ENCODE measurements at regions not wholly inside any gene's neighbourhood (a gene's known extent, or its start where the extent isn't known, plus 50 kb on each side); places are given as distances from the start of the nearest gene placed in this dataset.

- Histone ChIP-seq H3K27me3 (ENCODE audit: control insufficient read depth, insufficient read depth, low read length) (peaks cover 10% of the 10 kb centered on the region), H3K4me3 (ENCODE audit: low read length) (no peak overlapping the region), H3K27ac (ENCODE audit: low read length) (no peak overlapping the region), H3K9ac (ENCODE audit: low read length) (no peak overlapping the region), H3K4me1 (ENCODE audit: control insufficient read depth, low read depth, low read length) (peaks cover 9% of the 10 kb centered on the region), H3K9me3 (ENCODE audit: control insufficient read depth, low read depth, low read length) (no peaks in the 10 kb centered on the region), H3K36me3 (ENCODE audit: control insufficient read depth, low read depth, low read length) (no peaks in the 10 kb centered on the region)
Observed at GRCh38 chr21:43329711-43330269, 97.1 kb downstream of the SIK1 start.

GRCh38 chr21:43328958-43329691, 97.8 kb downstream of the SIK1 start:
- H3K4me1 ChIP-seq (ENCODE audit: control insufficient read depth, low read depth, low read length) = peaks cover 9% of the 10 kb centered on the region
- no peak overlapping the region for H3K27ac ChIP-seq (ENCODE audit: low read length)
- H3K9ac ChIP-seq (ENCODE audit: low read length) = no peak overlapping the region

GRCh38 chr21:43328185-43328957, 98.6 kb downstream of the SIK1 start:
- no peaks in the 10 kb centered on the region for H3K36me3 ChIP-seq (ENCODE audit: control insufficient read depth, low read depth, low read length)
- H3K9ac ChIP-seq (ENCODE audit: low read length) = no peak overlapping the region
- H3K4me1 ChIP-seq (ENCODE audit: control insufficient read depth, low read depth, low read length) = peaks cover 7% of the 10 kb centered on the region
- H3K4me3 ChIP-seq (ENCODE audit: low read length) = no peak overlapping the region
- no peaks in the 10 kb centered on the region for H3K9me3 ChIP-seq (ENCODE audit: control insufficient read depth, low read depth, low read length)
- no peaks in the 10 kb centered on the region for H3K27me3 ChIP-seq (ENCODE audit: control insufficient read depth, insufficient read depth, low read length)
- no peak overlapping the region for H3K27ac ChIP-seq (ENCODE audit: low read length)

More at GRCh38 chr21:43328958-43329691, 97.8 kb downstream of the SIK1 start:
- no peak overlapping the region for H3K4me3 ChIP-seq (ENCODE audit: low read length)
- peaks cover 4% of the 10 kb centered on the region for H3K27me3 ChIP-seq (ENCODE audit: control insufficient read depth, insufficient read depth, low read length)
- H3K36me3 ChIP-seq (ENCODE audit: control insufficient read depth, low read depth, low read length) = no peaks in the 10 kb centered on the region
- H3K9me3 ChIP-seq (ENCODE audit: control insufficient read depth, low read depth, low read length) = no peaks in the 10 kb centered on the region

GRCh38 chr21:43325968-43326715, 100.8 kb downstream of the SIK1 start:
- no peaks in the 10 kb centered on the region for H3K9me3 ChIP-seq (ENCODE audit: control insufficient read depth, low read depth, low read length)
- H3K36me3 ChIP-seq (ENCODE audit: control insufficient read depth, low read depth, low read length) = no peaks in the 10 kb centered on the region
- no peaks in the 10 kb centered on the region for H3K4me1 ChIP-seq (ENCODE audit: control insufficient read depth, low read depth, low read length)
- H3K27me3 ChIP-seq (ENCODE audit: control insufficient read depth, insufficient read depth, low read length) = no peaks in the 10 kb centered on the region
- H3K9ac ChIP-seq (ENCODE audit: low read length) = no peak overlapping the region
- H3K4me3 ChIP-seq (ENCODE audit: low read length) = no peak overlapping the region
- no peak overlapping the region for H3K27ac ChIP-seq (ENCODE audit: low read length)

GRCh38 chr21:43325036-43325435, 101.9 kb downstream of the SIK1 start:
- Histone ChIP-seq H3K4me1 (ENCODE audit: control insufficient read depth, low read depth, low read length) (no peaks in the 10 kb centered on the region), H3K4me3 (ENCODE audit: low read length) (no peak overlapping the region), H3K9me3 (ENCODE audit: control insufficient read depth, low read depth, low read length) (no peaks in the 10 kb centered on the region), H3K9ac (ENCODE audit: low read length) (no peak overlapping the region), H3K27ac (ENCODE audit: low read length) (no peak overlapping the region), H3K36me3 (ENCODE audit: control insufficient read depth, low read depth, low read length) (no peaks in the 10 kb centered on the region), H3K27me3 (ENCODE audit: control insufficient read depth, insufficient read depth, low read length) (no peaks in the 10 kb centered on the region)

- Histone ChIP-seq H3K27ac (ENCODE audit: low read length) (no peak overlapping the region), H3K4me3 (ENCODE audit: low read length) (no peak overlapping the region), H3K9me3 (ENCODE audit: control insufficient read depth, low read depth, low read length) (no peaks in the 10 kb centered on the region), H3K27me3 (ENCODE audit: control insufficient read depth, insufficient read depth, low read length) (no peaks in the 10 kb centered on the region), H3K9ac (ENCODE audit: low read length) (no peak overlapping the region), H3K36me3 (ENCODE audit: control insufficient read depth, low read depth, low read length) (no peaks in the 10 kb centered on the region), H3K4me1 (ENCODE audit: control insufficient read depth, low read depth, low read length) (no peaks in the 10 kb centered on the region)
Observed at GRCh38 chr21:43324596-43324995, 102.3 kb downstream of the SIK1 start.

GRCh38 chr21:43323244-43324005, 103.5 kb downstream of the SIK1 start:
- Histone ChIP-seq H3K9ac (ENCODE audit: low read length) (no peak overlapping the region), H3K9me3 (ENCODE audit: control insufficient read depth, low read depth, low read length) (no peaks in the 10 kb centered on the region), H3K27me3 (ENCODE audit: control insufficient read depth, insufficient read depth, low read length) (no peaks in the 10 kb centered on the region), H3K4me3 (ENCODE audit: low read length) (no peak overlapping the region), H3K4me1 (ENCODE audit: control insufficient read depth, low read depth, low read length) (no peaks in the 10 kb centered on the region), H3K36me3 (ENCODE audit: control insufficient read depth, low read depth, low read length) (no peaks in the 10 kb centered on the region), H3K27ac (ENCODE audit: low read length) (no peak overlapping the region)

GRCh38 chr21:43322805-43323204, 104.1 kb downstream of the SIK1 start:
- Histone ChIP-seq H3K36me3 (ENCODE audit: control insufficient read depth, low read depth, low read length) (no peaks in the 10 kb centered on the region), H3K27me3 (ENCODE audit: control insufficient read depth, insufficient read depth, low read length) (no peaks in the 10 kb centered on the region), H3K9ac (ENCODE audit: low read length) (no peak overlapping the region), H3K9me3 (ENCODE audit: control insufficient read depth, low read depth, low read length) (no peaks in the 10 kb centered on the region), H3K27ac (ENCODE audit: low read length) (no peak overlapping the region), H3K4me1 (ENCODE audit: control insufficient read depth, low read depth, low read length) (no peaks in the 10 kb centered on the region), H3K4me3 (ENCODE audit: low read length) (no peak overlapping the region)

GRCh38 chr21:43322311-43322710, 104.6 kb downstream of the SIK1 start:
- no peaks in the 10 kb centered on the region for H3K9me3 ChIP-seq (ENCODE audit: control insufficient read depth, low read depth, low read length)
- no peaks in the 10 kb centered on the region for H3K36me3 ChIP-seq (ENCODE audit: control insufficient read depth, low read depth, low read length)
- H3K4me1 ChIP-seq (ENCODE audit: control insufficient read depth, low read depth, low read length) = no peaks in the 10 kb centered on the region
- no peak overlapping the region for H3K9ac ChIP-seq (ENCODE audit: low read length)
- no peak overlapping the region for H3K27ac ChIP-seq (ENCODE audit: low read length)
- H3K27me3 ChIP-seq (ENCODE audit: control insufficient read depth, insufficient read depth, low read length) = no peaks in the 10 kb centered on the region
- no peak overlapping the region for H3K4me3 ChIP-seq (ENCODE audit: low read length)

- H3K27me3 ChIP-seq (ENCODE audit: control insufficient read depth, insufficient read depth, low read length) = no peaks in the 10 kb centered on the region
- H3K9ac ChIP-seq (ENCODE audit: low read length) = no peak overlapping the region
- H3K27ac ChIP-seq (ENCODE audit: low read length) = no peak overlapping the region
- H3K4me1 ChIP-seq (ENCODE audit: control insufficient read depth, low read depth, low read length) = no peaks in the 10 kb centered on the region
- no peaks in the 10 kb centered on the region for H3K9me3 ChIP-seq (ENCODE audit: control insufficient read depth, low read depth, low read length)
- no peak overlapping the region for H3K4me3 ChIP-seq (ENCODE audit: low read length)
- no peaks in the 10 kb centered on the region for H3K36me3 ChIP-seq (ENCODE audit: control insufficient read depth, low read depth, low read length)
Observed at GRCh38 chr21:43321611-43322010, 105.3 kb downstream of the SIK1 start.

GRCh38 chr21:43321111-43321510, 105.8 kb downstream of the SIK1 start:
- H3K9me3 ChIP-seq (ENCODE audit: control insufficient read depth, low read depth, low read length) = no peaks in the 10 kb centered on the region
- H3K27me3 ChIP-seq (ENCODE audit: control insufficient read depth, insufficient read depth, low read length) = no peaks in the 10 kb centered on the region
- H3K4me1 ChIP-seq (ENCODE audit: control insufficient read depth, low read depth, low read length) = no peaks in the 10 kb centered on the region
- no peaks in the 10 kb centered on the region for H3K36me3 ChIP-seq (ENCODE audit: control insufficient read depth, low read depth, low read length)
- no peak overlapping the region for H3K27ac ChIP-seq (ENCODE audit: low read length)
- no peak overlapping the region for H3K4me3 ChIP-seq (ENCODE audit: low read length)
- H3K9ac ChIP-seq (ENCODE audit: low read length) = no peak overlapping the region

All from iPS-18a (cell line).